ENCODE measurements at regions not wholly inside any gene's neighbourhood (a gene's known extent, or its start where the extent isn't known, plus 50 kb on each side); places are given as distances from the start of the nearest gene placed in this dataset.

- TF ChIP-seq CTCF (IDR thresholded peaks at IDR 0.05) (no peak), EP300 (IDR thresholded peaks at IDR 0.05; ENCODE audit: low read depth) (no peak), POLR2AphosphoS5 (IDR thresholded peaks at IDR 0.05) (no peak), POLR2A (IDR thresholded peaks at IDR 0.05) (no peak)
Observed at GRCh38 chr5:66333192-66333591, 189.1 kb downstream of the SREK1 start.
